Erythroblast (primary cell): ENCODE measurements at regions not wholly inside any gene's neighbourhood (a gene's known extent, or its start where the extent isn't known, plus 50 kb on each side); places are given as distances from the start of the nearest gene placed in this dataset.
"Not testable (repeated sequence)": the region's sequence is repeated elsewhere in the genome, so short reads cannot be mapped to it uniquely, and the experiment has no call there.

ENCODE experiments used
- GATA1 ChIP-seq: IDR thresholded peaks from 2 replicates; pipeline ENCODE4 v1.6.1; 2011; ENCODE audit warnings: low read depth, mild to moderate bottlenecking, control low read depth, low read length, moderate library complexity
- POLR2A ChIP-seq: IDR thresholded peaks from 2 replicates; pipeline ENCODE4 v1.6.1; 2011; ENCODE audit warnings: mild to moderate bottlenecking, low read length

GRCh38 chr10:71117589-71117988 lies 94.8 kb upstream of the UNC5B start:
- TF ChIP-seq POLR2A, GATA1: not testable (repeated sequence)
